Hepatocyte (in vitro differentiated cells): ENCODE measurements at regions not wholly inside any gene's neighbourhood (a gene's known extent, or its start where the extent isn't known, plus 50 kb on each side); places are given as distances from the start of the nearest gene placed in this dataset.

Experiments
- DNase-seq: peaks from one replicate; pipeline ENCODE4 v3.0.0-alpha.2; 2016; ENCODE audit warnings: low spot score
- H2AFZ ChIP-seq: fragments of 200-600 bp; sonication (generic); 2 replicates; pipeline ENCODE4 v1.6.0; 2016; ENCODE audit warnings: antibody characterized with exemption, mild to moderate bottlenecking
- H3K27ac ChIP-seq: fragments of 200-600 bp; sonication (generic); 2 replicates; pipeline ENCODE4 v1.5.1; 2016; ENCODE audit warnings: mild to moderate bottlenecking
- H3K27me3 ChIP-seq: fragments of 200-600 bp; sonication (generic); 2 replicates; pipeline ENCODE4 v1.6.1; 2016
- H3K36me3 ChIP-seq: fragments of 200-600 bp; sonication (generic); replicated peaks from 2 replicates; pipeline ENCODE4 v1.5.1; 2016; ENCODE audit warnings: low read depth; ENCODE audit not compliant: insufficient read depth
- H3K4me1 ChIP-seq: fragments of 200-600 bp; sonication (generic); 2 replicates; pipeline ENCODE4 v1.5.1; 2016; ENCODE audit warnings: mild to moderate bottlenecking, moderate library complexity; ENCODE audit not compliant: insufficient read depth
- H3K4me2 ChIP-seq: fragments of 200-600 bp; sonication (generic); 2 replicates; pipeline ENCODE4 v1.6.0; 2016
- H3K4me3 ChIP-seq: fragments of 200-600 bp; sonication (generic); 2 replicates; pipeline ENCODE4 v1.5.1; 2016; ENCODE audit warnings: mild to moderate bottlenecking
- H3K79me2 ChIP-seq: fragments of 200-600 bp; sonication (generic); 2 replicates; pipeline ENCODE4 v1.6.0; 2017; ENCODE audit warnings: mild to moderate bottlenecking
- H3K9me2 ChIP-seq: fragments of 200-600 bp; sonication (generic); replicated peaks from 2 replicates; pipeline ENCODE4 v1.6.0; 2017; ENCODE audit warnings: mild to moderate bottlenecking; ENCODE audit not compliant: insufficient read depth
- H3K9me3 ChIP-seq: fragments of 200-600 bp; sonication (generic); 2 replicates; pipeline ENCODE4 v1.5.1; 2016; ENCODE audit warnings: low read depth, mild to moderate bottlenecking
- H4K20me1 ChIP-seq: fragments of 200-600 bp; sonication (generic); 2 replicates; pipeline ENCODE4 v1.6.0; 2016; ENCODE audit warnings: mild to moderate bottlenecking; ENCODE audit not compliant: insufficient read depth, poor library complexity, severe bottlenecking
- EZH2 ChIP-seq: fragments of 200-600 bp; sonication (generic); IDR thresholded peaks from 2 replicates; pipeline ENCODE4 v1.6.1; 2016; ENCODE audit warnings: antibody characterized with exemption, mild to moderate bottlenecking, borderline replicate concordance
- EZH2phosphoT487 ChIP-seq: fragments of 200-600 bp; sonication (generic); IDR thresholded peaks from one replicate; pipeline ENCODE4 v1.6.1; 2018; ENCODE audit warnings: antibody characterized with exemption, mild to moderate bottlenecking, low read depth, moderate library complexity; ENCODE audit not compliant: unreplicated experiment, severe bottlenecking
- WGBS: methylation state at CpG from one replicate; pipeline ENCODE4 v1.1.6; 2016; ENCODE audit warnings: low lambda C conversion rate; ENCODE audit errors: missing lambda C conversion rate; 5-methylcytosine and 5-hydroxymethylcytosine counted together
- TF ChIP-seq, protein P1 (sequence below): fragments of 200-600 bp; sonication (generic); IDR thresholded peaks from 2 replicates; pipeline ENCODE4 v1.5.1; 2016; ENCODE audit warnings: antibody characterized with exemption, mild to moderate bottlenecking; ENCODE audit not compliant: poor library complexity

DNA sequence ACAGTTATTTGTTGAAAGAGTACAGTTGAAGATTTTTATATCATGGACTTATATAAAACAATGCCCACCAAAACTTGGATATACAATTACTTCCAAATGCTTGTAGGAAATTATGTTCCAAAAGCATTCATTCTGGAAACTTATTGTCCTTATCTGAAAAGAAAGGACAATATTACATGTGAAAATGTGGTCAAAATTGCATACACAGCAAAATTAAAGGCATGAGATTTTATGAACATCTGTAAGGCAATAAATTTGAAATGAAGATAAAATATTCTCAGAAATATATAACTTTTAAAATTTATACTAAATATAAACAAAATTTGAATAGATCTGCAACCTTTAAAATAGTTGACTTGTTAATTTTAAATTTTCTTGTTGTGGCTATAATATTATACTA, 1173.8 kb downstream of the NLGN4X start:
- Histone ChIP-seq H3K79me2 (no peaks in the 10 kb centered on the region), H3K9me3 (no peaks in the 10 kb centered on the region), H3K27ac (no peak overlapping the region), H3K27me3 (no peaks in the 10 kb centered on the region), H2AFZ (no peak overlapping the region), H3K4me2 (no peak overlapping the region), H3K4me3 (no peak overlapping the region), H3K4me1 (peaks cover 8% of the 10 kb centered on the region), H3K36me3 (no peaks in the 10 kb centered on the region), H4K20me1 (no peaks in the 10 kb centered on the region), H3K9me2 (no peaks in the 10 kb centered on the region)
- TF ChIP-seq EZH2 (no peak), EZH2phosphoT487 (no peak)
- TF ChIP-seq, protein P1, sequence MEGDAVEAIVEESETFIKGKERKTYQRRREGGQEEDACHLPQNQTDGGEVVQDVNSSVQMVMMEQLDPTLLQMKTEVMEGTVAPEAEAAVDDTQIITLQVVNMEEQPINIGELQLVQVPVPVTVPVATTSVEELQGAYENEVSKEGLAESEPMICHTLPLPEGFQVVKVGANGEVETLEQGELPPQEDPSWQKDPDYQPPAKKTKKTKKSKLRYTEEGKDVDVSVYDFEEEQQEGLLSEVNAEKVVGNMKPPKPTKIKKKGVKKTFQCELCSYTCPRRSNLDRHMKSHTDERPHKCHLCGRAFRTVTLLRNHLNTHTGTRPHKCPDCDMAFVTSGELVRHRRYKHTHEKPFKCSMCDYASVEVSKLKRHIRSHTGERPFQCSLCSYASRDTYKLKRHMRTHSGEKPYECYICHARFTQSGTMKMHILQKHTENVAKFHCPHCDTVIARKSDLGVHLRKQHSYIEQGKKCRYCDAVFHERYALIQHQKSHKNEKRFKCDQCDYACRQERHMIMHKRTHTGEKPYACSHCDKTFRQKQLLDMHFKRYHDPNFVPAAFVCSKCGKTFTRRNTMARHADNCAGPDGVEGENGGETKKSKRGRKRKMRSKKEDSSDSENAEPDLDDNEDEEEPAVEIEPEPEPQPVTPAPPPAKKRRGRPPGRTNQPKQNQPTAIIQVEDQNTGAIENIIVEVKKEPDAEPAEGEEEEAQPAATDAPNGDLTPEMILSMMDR = no peak
- DNase-seq = no peak

DNA sequence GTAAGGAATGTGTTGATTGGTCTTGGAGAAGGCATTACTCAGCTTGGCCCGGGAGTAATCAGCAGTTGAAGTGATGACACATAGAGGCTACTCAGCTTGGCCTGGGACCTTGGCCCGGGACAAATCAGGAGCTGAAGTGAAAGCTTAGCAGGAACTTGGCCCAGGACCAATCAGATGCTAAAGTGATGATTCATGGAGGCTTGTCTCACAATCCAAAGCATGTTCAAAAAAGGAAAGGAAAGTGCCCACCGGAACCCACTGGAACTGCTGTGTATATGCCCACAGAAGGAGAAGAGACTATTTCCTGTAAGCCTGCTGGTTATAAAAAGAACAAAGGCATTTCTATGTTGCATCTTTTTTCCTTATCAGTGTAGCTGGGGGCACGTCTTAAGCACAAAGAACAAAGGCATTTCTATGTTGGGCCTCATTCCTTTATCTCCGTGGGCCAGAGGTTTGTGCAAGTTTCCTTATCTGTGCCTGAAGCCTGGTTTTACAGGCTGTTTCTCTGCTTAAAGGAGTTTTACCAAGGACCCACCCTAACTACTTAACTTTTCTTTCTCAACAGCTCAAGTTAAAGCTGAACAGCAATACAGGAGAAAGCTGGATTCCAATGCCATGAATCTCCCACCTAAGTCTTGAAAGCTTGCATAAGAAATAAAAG, 1176.7 kb downstream of the NLGN4X start:
- no peaks in the 10 kb centered on the region for H3K9me2 ChIP-seq
- no peaks in the 10 kb centered on the region for H3K79me2 ChIP-seq
- no peak overlapping the region for H2AFZ ChIP-seq
- H3K4me2 ChIP-seq = peak overlapping the region; percentile 27
- WGBS = 16% methylated on average over 5 of the region's 5 CpGs
- H3K27me3 ChIP-seq = no peaks in the 10 kb centered on the region
- peaks cover 8% of the 10 kb centered on the region for H3K4me1 ChIP-seq
- TF ChIP-seq EZH2phosphoT487 (no peak), EZH2 (no peak)
- TF ChIP-seq, protein P1 = no peak
- no peaks in the 10 kb centered on the region for H3K9me3 ChIP-seq
- H4K20me1 ChIP-seq = no peaks in the 10 kb centered on the region
- DNase-seq = peak; percentile 89
- no peak overlapping the region for H3K4me3 ChIP-seq
- H3K27ac ChIP-seq = peak overlapping the region; percentile 79
- no peaks in the 10 kb centered on the region for H3K36me3 ChIP-seq

DNA sequence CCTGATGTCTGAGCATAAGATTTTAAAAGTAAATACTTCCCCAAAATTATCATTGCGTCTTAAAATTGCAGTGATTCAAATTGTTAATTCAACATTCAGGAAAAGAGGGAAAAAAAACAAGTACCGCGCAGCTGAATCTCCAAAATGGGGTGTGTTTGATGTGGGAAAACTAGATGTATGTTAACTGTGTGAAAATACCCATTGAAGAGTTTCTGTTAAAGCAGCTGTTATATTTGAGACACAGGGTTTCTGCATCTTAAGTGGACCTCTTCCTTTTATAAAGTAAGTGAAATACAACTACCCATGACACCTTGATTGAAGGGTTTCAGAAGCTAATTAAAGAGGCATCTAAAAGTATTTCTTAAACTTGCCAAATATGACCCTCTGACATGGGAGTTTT, 1186.1 kb downstream of the NLGN4X start:
- H3K27ac ChIP-seq = no peak overlapping the region
- TF ChIP-seq EZH2phosphoT487 = no peak
- TF ChIP-seq, protein P1 = no peak
- TF ChIP-seq EZH2 = no peak
- 97% methylated on average over 3 of the region's 3 CpGs for WGBS
- H3K4me2 ChIP-seq = no peak overlapping the region
- H3K4me1 ChIP-seq = no peaks in the 10 kb centered on the region
- H3K4me3 ChIP-seq = no peak overlapping the region
- H3K27me3 ChIP-seq = no peaks in the 10 kb centered on the region
- H2AFZ ChIP-seq = no peak overlapping the region
- H3K36me3 ChIP-seq = no peaks in the 10 kb centered on the region
- DNase-seq = no peak
- H3K79me2 ChIP-seq = no peaks in the 10 kb centered on the region
- H3K9me3 ChIP-seq = no peaks in the 10 kb centered on the region
- H3K9me2 ChIP-seq = no peaks in the 10 kb centered on the region
- H4K20me1 ChIP-seq = no peaks in the 10 kb centered on the region
